Ovary (tissue), 7 donors: ENCODE measurements at regions not wholly inside any gene's neighbourhood (a gene's known extent, or its start where the extent isn't known, plus 50 kb on each side); places are given as distances from the start of the nearest gene placed in this dataset.

ENCODE experiments used
- DNase-seq, 5 donors: peaks; one replicate each; pipeline ENCODE4 v3.0.0-alpha.2; 2019 to 2020
- H3K27ac ChIP-seq, 2 donors: fragments of 200-600 bp; one replicate each; pipeline versions ENCODE4 v1.5.1 to v1.8.0; 2019 to 2022
- H3K27me3 ChIP-seq: fragments of 200-600 bp; one replicate; pipeline ENCODE4 v1.8.0; 2022
- H3K36me3 ChIP-seq: fragments of 200-600 bp; sonication (generic); one replicate; pipeline ENCODE4 v1.5.1; 2019
- H3K4me1 ChIP-seq: one replicate; pipeline ENCODE4 v1.8.1; 2013; ENCODE audit warnings: mild to moderate bottlenecking, moderate library complexity; ENCODE audit not compliant: insufficient read depth
- H3K4me3 ChIP-seq: fragments of 200-600 bp; sonication (generic); one replicate; pipeline ENCODE4 v1.5.1; 2017
- H3K9me3 ChIP-seq, 2 donors: fragments of 200-600 bp in 1 of 2; sonication (generic) in 1 of 2; one replicate each; pipeline versions ENCODE4 v1.5.1 to v1.8.1; 2013 to 2019; ENCODE audit warnings: mild to moderate bottlenecking in 1 of 2, moderate library complexity in 1 of 2
- CTCF ChIP-seq, 3 donors: fragments of 450-650 bp in 2 of 3; fragments of 200-600 bp in 1 of 3; IDR thresholded peaks; one replicate each; pipeline versions ENCODE4 v1.5.1 to v1.8.0; 2016 to 2022; ENCODE audit warnings: antibody characterized with exemption in 3 of 3, mild to moderate bottlenecking in 1 of 3
- EP300 ChIP-seq: sonication (generic); formaldehyde crosslinking; IDR thresholded peaks from one replicate; pipeline ENCODE4 v1.6.1; 2017; ENCODE audit warnings: antibody characterized with exemption
- POLR2A ChIP-seq: fragments of 450-650 bp; IDR thresholded peaks from one replicate; pipeline ENCODE4 v1.6.1; 2017; ENCODE audit warnings: antibody characterized with exemption, mild to moderate bottlenecking, moderate library complexity
- WGBS, 3 donors: extraction: QIAGEN DNeasy Blood & Tissue Kit in 1 of 3; methylation state at CpG; one replicate each; pipeline versions ENCODE4 v1.1.5 to v1.1.7; 2013 to 2017; 5-methylcytosine and 5-hydroxymethylcytosine counted together
- intact Hi-C, 4 donors: fragments of 100-400 bp; cut with DNase I; formaldehyde crosslinking; loops; one replicate each; pipeline versions ENCODE4 v1.11.0 to v1.15.1; 2022 to 2023
- donor health status: DM: no; HTN: no; CAD: no; lungs with moderate emphysema.
- donor health status: DM: no; HTN: no; CAD: no.
- donor health status: Bipolar disorder and iron deficiency.
- donor health status: DM: no; HTN: no; CAD: no.
- donor health status: DM: yes; HTN: yes; CAD: no.

- H3K4me3 ChIP-seq, result no peak overlapping the region
- TF ChIP-seq CTCF (IDR thresholded peaks at IDR 0.05), result no peak
- no peak for TF ChIP-seq EP300
- no peak for TF ChIP-seq POLR2A
- no peak for DNase-seq
- no peak overlapping the region for H3K27ac ChIP-seq
- H3K4me1 ChIP-seq, result no peaks in the 10 kb centered on the region
- WGBS, 3 donors, result 30 to 43% (median 33%) methylated on average over 3 of the region's 3 CpGs
- no peaks in the 10 kb centered on the region for H3K9me3 ChIP-seq
- intact Hi-C loops, result no loop called here
- H3K36me3 ChIP-seq, result no peaks in the 10 kb centered on the region
- H3K27me3 ChIP-seq, result no peaks in the 10 kb centered on the region
Observed at GRCh38 chr15:101590785-101591184, 61.4 kb downstream of the TM2D3 start.

- no peak for DNase-seq
- Histone ChIP-seq H3K4me3 (no peak overlapping the region), H3K4me1 (no peaks in the 10 kb centered on the region), H3K36me3 (no peaks in the 10 kb centered on the region), H3K27me3 (no peaks in the 10 kb centered on the region), H3K27ac (no peak overlapping the region), H3K9me3 (no peaks in the 10 kb centered on the region)
- intact Hi-C loops, result no loop called here
- TF ChIP-seq POLR2A (no peak), EP300 (no peak), CTCF (IDR thresholded peaks at IDR 0.05) (no peak)
Observed at GRCh38 chr15:101583284-101583683, 68.9 kb downstream of the TM2D3 start.

GRCh38 chr15:101580431-101580830 lies 71.8 kb downstream of the TM2D3 start:
- no peak for DNase-seq
- Histone ChIP-seq H3K4me3 (no peak overlapping the region), H3K4me1 (no peaks in the 10 kb centered on the region), H3K27me3 (no peaks in the 10 kb centered on the region), H3K36me3 (no peaks in the 10 kb centered on the region), H3K27ac (no peak overlapping the region), H3K9me3 (no peaks in the 10 kb centered on the region)
- TF ChIP-seq CTCF (IDR thresholded peaks at IDR 0.05) (no peak), EP300 (no peak), POLR2A (no peak)
- WGBS, 3 donors, result 81 to 88% (median 82%) methylated on average over 11 of the region's 11 CpGs
- intact Hi-C loops, result no loop called here

- H3K36me3 ChIP-seq, result no peaks in the 10 kb centered on the region
- TF ChIP-seq POLR2A, result no peak
- no peak for TF ChIP-seq CTCF (IDR thresholded peaks at IDR 0.05)
- TF ChIP-seq EP300, result no peak
- WGBS, 3 donors, result 67 to 73% (median 71%) methylated on average over 8 of the region's 8 CpGs
- no peak overlapping the region for H3K4me3 ChIP-seq
- intact Hi-C loops, result no loop called here
- H3K27me3 ChIP-seq, result no peaks in the 10 kb centered on the region
- no peaks in the 10 kb centered on the region for H3K9me3 ChIP-seq
- H3K27ac ChIP-seq, result no peak overlapping the region
- no peak for DNase-seq
- H3K4me1 ChIP-seq, result no peaks in the 10 kb centered on the region
Observed at GRCh38 chr15:101579631-101580163, 72.5 kb downstream of the TM2D3 start.
